SU-DHL-6 (cell line): ENCODE measurements at regions not wholly inside any gene's neighbourhood (a gene's known extent, or its start where the extent isn't known, plus 50 kb on each side); places are given as distances from the start of the nearest gene placed in this dataset.

Experiments used
- H2AFZ ChIP-seq: fragments of 200-600 bp; sonication (generic); 2 replicates; pipeline ENCODE4 v1.6.1; 2014; ENCODE audit warnings: low read depth, mild to moderate bottlenecking, moderate library complexity, mixed read lengths, antibody characterized with exemption, low read length; ENCODE audit not compliant: severe bottlenecking
- H3F3A ChIP-seq: fragments of 200-600 bp; shearing (Covaris generic); 2 replicates; pipeline ENCODE4 v1.6.0; 2016; ENCODE audit warnings: antibody characterized with exemption, mild to moderate bottlenecking; ENCODE audit not compliant: insufficient read depth
- H3K27ac ChIP-seq: fragments of 200-600 bp; sonication (generic); 2 replicates; pipeline ENCODE4 v1.5.1; 2016; ENCODE audit warnings: low read depth, mild to moderate bottlenecking, low read length, moderate library complexity, mixed read lengths
- H3K27me3 ChIP-seq: fragments of 200-600 bp; sonication (generic), shearing (Covaris generic); 2 replicates; pipeline ENCODE4 v1.6.0; 2014; ENCODE audit warnings: mild to moderate bottlenecking, low read length
- H3K36me3 ChIP-seq: fragments of 200-600 bp; sonication (generic); 2 replicates; pipeline ENCODE4 v1.6.1; 2014; ENCODE audit warnings: mild to moderate bottlenecking, low read length, mixed read lengths
- H3K4me2 ChIP-seq: fragments of 300-600, 200-600 bp; shearing (Covaris generic), sonication (generic); 2 replicates; pipeline ENCODE4 v1.6.0; 2014; ENCODE audit warnings: low read length, low read depth, mild to moderate bottlenecking; ENCODE audit not compliant: poor library complexity, severe bottlenecking
- H3K4me3 ChIP-seq: fragments of 200-600 bp; sonication (generic); 2 replicates; pipeline ENCODE4 v1.5.1; 2014; ENCODE audit warnings: antibody characterized with exemption, low read length, mild to moderate bottlenecking, mixed read lengths; ENCODE audit not compliant: insufficient read depth, poor library complexity, severe bottlenecking
- H3K79me2 ChIP-seq: fragments of 200-600 bp; sonication (generic); 2 replicates; pipeline ENCODE4 v1.6.1; 2014; ENCODE audit warnings: mild to moderate bottlenecking, low read length, moderate library complexity; ENCODE audit not compliant: insufficient read depth
- H3K9ac ChIP-seq: fragments of 200-600 bp; sonication (generic); 2 replicates; pipeline ENCODE4 v1.7.0; 2014; ENCODE audit warnings: mild to moderate bottlenecking, low read length
- H3K9me2 ChIP-seq: fragments of 200-600 bp; sonication (generic); replicated peaks from 2 replicates; pipeline ENCODE4 v1.6.1; 2014; ENCODE audit warnings: low read length; ENCODE audit not compliant: insufficient read depth
- H3K9me3 ChIP-seq: fragments of 200-600 bp; sonication (generic); 2 replicates; pipeline ENCODE4 v1.6.1; 2014; ENCODE audit warnings: low read length, mixed read lengths; ENCODE audit not compliant: insufficient read depth
- H4K20me1 ChIP-seq: fragments of 200-600 bp; sonication (generic); 2 replicates; pipeline ENCODE4 v1.6.1; 2014; ENCODE audit warnings: low read depth, mild to moderate bottlenecking, antibody characterized with exemption, low read length, moderate library complexity, mixed read lengths
- CTCF ChIP-seq: fragments of 200-600 bp; sonication (generic); IDR thresholded peaks from one replicate; pipeline ENCODE4 v1.5.1; 2017; ENCODE audit warnings: antibody characterized with exemption, mild to moderate bottlenecking, low read length, moderate library complexity; ENCODE audit not compliant: insufficient read depth, poor library complexity, severe bottlenecking
- EZH2phosphoT487 ChIP-seq: fragments of 200-600 bp; sonication (generic), shearing (Covaris generic); conservative IDR thresholded peaks from 2 replicates; pipeline ENCODE4 v1.6.1; 2018; ENCODE audit warnings: mild to moderate bottlenecking, antibody characterized with exemption, low read length, moderate library complexity, mixed read lengths

GRCh38 chr4:26094911-26095310 lies 180.9 kb downstream of the SMIM20 start:
- Histone ChIP-seq H3K4me3 (no peak overlapping the region), H3F3A (no peaks in the 10 kb centered on the region), H2AFZ (no peak overlapping the region), H3K27ac (no peak overlapping the region), H3K36me3 (no peaks in the 10 kb centered on the region), H4K20me1 (no peaks in the 10 kb centered on the region), H3K9me3 (peaks cover 21% of the 10 kb centered on the region; the same call in 1 of the 2 replicates), H3K9me2 (no peaks in the 10 kb centered on the region), H3K79me2 (no peaks in the 10 kb centered on the region), H3K4me2 (no peak overlapping the region), H3K9ac (no peak overlapping the region), H3K27me3 (peaks cover 3% of the 10 kb centered on the region; the same call in 1 of the 2 replicates)
- TF ChIP-seq EZH2phosphoT487 (no peak), CTCF (no peak)

GRCh38 chr4:26099967-26100366 lies 185.9 kb downstream of the SMIM20 start:
- H3K9me3 ChIP-seq: peaks cover 21% of the 10 kb centered on the region; the same call in 1 of the 2 replicates
- no peak overlapping the region for H3K9ac ChIP-seq
- H3K4me3 ChIP-seq: no peak overlapping the region
- H3K4me2 ChIP-seq: no peak overlapping the region
- H3K79me2 ChIP-seq: no peaks in the 10 kb centered on the region
- no peaks in the 10 kb centered on the region for H4K20me1 ChIP-seq
- H3K27ac ChIP-seq: no peak overlapping the region
- TF ChIP-seq CTCF (no peak), EZH2phosphoT487 (no peak)
- H2AFZ ChIP-seq: no peak overlapping the region
- no peaks in the 10 kb centered on the region for H3K9me2 ChIP-seq
- H3K36me3 ChIP-seq: no peaks in the 10 kb centered on the region
- no peaks in the 10 kb centered on the region for H3F3A ChIP-seq
- peaks cover 3% of the 10 kb centered on the region; the same call in 1 of the 2 replicates for H3K27me3 ChIP-seq

- TF ChIP-seq EZH2phosphoT487: no peak
- TF ChIP-seq CTCF: no peak
- Histone ChIP-seq H3K4me2 (no peak overlapping the region), H4K20me1 (no peaks in the 10 kb centered on the region), H3K27ac (no peak overlapping the region), H3K36me3 (no peaks in the 10 kb centered on the region), H3K79me2 (no peaks in the 10 kb centered on the region), H3K9ac (no peak overlapping the region), H3K9me3 (peaks cover 21% of the 10 kb centered on the region; the same call in 1 of the 2 replicates), H3K27me3 (peaks cover under 1% of the 10 kb centered on the region; the same call in 1 of the 2 replicates), H3F3A (no peaks in the 10 kb centered on the region), H3K9me2 (no peaks in the 10 kb centered on the region), H2AFZ (no peak overlapping the region), H3K4me3 (no peak overlapping the region)
These were observed 187.0 kb downstream of the SMIM20 start for GRCh38 chr4:26101011-26101410.
